ENCODE measurements at regions not wholly inside any gene's neighbourhood (a gene's known extent, or its start where the extent isn't known, plus 50 kb on each side); places are given as distances from the start of the nearest gene placed in this dataset.
"Not testable (repeated sequence)": the region's sequence is repeated elsewhere in the genome, so short reads cannot be mapped to it uniquely, and the experiment has no call there.

DNA sequence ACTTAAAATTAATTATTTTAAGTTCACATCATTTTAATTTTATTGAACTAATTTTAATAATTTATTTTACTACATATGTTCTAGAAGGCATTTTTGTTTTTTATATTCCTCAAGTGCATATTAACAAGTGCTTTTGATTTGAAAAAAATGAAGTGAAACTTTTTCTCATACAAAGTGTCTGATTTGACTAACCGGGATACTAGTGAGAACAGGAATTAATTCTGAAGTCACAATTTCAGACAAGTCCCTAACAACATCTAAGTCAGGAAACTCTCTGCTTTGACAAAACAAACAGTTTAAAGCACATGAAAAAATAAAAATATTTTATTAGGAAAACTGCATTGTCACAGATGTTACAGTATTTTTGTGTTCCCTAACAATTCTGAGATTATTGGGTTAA is 1166.3 kb upstream of the CITED2 start:
- no peak for DNase-seq

DNA sequence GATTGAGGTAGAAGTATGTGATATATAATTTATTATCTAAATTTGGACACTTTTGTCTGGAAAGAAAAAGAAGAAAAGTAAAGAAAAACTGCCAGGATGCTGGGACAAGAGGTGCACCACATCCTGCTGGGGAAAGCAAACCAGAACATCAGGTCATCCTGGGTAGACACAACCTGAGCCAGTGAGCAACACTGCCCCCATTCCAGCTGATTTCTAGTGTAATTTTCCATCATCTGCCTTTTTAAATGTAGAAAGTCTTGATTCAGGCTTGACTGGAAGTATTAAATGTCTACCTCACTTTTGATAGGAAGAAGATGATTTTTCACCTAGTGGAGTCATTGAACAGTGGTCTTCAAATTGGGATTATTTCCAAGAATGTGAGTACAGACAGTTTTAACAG is 1164.5 kb upstream of the CITED2 start:
- DNase-seq: no peak

DNA sequence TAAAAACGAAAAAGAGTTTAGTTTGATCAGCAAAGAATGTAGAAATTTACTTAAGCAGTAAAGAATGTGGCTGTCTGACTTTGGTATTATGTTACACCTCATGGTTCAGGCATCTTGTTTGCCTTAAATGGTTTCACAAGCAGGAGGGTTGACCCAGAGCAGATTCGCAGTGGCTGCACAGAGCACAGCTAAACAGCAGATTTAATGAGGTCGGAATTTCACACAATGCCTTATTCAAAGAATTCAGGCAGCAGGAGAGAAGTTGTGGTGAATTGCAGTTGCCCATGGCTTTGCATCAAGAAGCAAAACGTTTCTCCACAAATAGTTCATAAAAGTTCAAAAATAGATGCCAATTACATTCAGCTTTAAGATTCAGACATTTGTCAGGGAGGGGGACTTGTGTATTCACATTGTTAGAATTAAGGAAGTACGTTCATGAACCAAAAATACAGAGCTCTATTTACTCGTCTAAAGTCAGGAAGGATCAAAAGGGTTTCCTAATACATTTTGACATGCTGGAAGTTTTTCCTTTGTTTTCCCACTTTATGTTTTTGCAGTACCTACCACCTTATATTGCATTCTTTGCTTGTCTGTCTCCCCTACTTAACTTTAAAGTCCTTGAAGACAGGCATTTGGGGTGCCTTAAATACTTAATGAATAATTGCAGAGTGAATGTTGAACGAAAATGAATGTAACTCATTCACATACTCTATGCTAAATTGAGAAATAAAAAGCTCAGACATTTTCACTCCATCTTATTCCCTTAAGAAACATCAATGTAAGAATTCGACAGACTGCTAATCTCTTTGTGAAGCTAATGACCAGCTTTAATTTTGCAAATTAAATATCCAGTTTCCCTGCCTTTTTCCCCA is 1163.6 kb upstream of the CITED2 start:
- peak; percentile 12 to 15 for DNase-seq

DNA sequence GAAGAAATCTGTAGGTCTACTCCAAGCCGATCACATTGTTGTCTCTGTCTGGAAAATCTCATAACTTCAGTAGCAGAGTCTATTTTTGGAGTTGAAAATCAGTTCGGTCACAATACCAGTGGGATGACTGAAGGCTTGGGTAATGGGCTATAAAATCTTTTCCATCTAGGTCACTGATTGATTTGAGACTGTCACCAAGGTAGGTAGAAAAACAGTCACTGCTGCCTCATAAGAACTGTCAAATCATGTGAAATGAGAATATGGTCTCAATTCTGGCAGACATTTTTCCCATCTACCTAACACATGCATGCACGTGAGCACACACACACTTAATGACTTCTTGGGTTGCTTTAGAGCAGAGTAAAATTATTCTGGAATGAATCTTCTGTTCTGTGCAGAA is 1162.8 kb upstream of the CITED2 start:
- DNase-seq: no peak

DNA sequence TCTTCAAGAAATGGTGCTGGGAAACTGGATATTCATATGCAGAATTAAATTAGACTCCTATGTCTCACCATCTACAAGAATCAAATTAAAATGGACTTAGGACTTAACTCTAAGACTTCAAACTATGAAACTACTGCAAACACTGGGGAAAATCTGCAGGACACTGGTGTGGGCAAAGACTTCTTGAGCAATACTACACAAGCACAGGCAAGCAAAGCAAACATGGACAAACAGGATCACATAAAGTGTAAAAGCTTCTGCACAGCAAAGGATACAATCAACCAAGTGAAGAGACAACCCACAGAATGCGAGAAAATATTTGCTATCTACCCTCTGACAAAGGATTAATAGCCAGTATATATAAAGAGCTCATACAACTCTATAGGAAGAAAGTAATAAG is 1161.1 kb upstream of the CITED2 start:
- no peak for DNase-seq

DNA sequence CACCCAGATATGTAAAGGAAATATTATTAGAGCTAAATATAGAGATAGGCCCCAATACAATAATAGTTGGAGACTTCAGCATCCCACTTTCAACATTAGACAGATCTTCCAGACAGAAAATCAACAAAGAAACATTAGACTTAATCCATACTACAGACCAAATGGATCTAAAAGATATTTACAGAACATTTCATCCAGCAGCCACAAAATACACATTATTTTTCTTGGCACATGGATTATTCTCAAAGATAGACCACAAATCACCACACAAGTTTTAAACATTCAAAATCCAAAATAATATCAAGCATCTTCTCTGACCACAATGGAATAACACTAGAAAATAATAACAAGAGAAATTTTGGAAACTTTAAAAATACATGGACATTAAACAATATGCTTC is 1159.1 kb upstream of the CITED2 start:
- no peak for DNase-seq

DNA sequence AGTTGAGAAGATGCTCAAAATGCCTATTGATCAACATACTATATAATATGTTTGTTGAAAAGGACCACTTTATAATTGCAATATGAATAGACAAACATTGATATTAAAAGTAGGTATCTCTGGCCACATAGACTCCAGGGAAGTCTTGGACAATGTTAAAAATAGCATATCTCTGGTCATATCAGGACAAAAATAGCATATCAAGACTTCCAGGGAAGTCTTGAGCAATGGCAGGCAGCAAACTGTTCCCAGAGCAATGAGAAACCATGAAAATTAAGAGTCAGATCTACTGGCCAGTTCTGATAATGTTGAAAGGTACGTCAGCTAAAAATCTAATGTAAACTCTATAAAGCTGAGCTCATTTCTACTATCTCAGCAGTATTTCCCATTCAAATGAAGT is 1130.3 kb upstream of the CITED2 start:
- no peak for DNase-seq

DNA sequence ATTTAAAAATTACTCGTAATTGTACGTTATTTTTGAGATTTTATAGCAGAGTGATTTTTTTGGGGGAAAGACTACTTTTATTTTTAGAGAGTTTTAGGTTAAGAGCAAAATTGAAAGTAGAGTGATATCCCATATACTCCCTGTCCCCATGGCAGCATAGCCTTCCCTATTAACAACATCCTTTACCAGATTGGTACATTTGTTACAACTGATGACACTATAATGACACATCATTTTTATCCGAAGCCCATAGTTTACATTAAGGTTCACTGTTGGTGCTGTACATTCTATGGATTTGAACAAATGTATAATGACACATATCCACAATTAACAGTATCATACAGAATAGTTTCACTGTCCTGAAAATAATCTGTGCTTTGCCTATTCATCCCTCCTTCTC is 1126.4 kb upstream of the CITED2 start:
- DNase-seq: no peak

DNA sequence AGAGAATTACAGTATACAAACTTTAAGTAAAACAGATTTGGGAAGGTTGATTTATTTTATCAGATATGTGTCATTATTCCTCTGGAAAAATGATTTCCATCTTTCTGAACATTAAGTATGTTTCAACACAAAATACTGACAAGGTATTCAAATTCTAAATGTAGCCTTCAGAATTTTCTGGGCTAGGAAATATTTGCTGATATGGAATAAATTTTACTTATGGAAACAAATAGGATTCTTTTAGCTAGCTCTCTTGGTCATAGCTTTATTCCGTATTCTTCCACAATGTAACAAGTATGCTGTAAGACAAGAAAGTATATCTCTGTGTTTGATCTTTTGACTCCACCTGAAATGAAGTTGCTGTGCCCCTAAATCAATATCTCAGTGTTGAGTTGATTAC is 1125.2 kb upstream of the CITED2 start:
- no peak for DNase-seq

DNA sequence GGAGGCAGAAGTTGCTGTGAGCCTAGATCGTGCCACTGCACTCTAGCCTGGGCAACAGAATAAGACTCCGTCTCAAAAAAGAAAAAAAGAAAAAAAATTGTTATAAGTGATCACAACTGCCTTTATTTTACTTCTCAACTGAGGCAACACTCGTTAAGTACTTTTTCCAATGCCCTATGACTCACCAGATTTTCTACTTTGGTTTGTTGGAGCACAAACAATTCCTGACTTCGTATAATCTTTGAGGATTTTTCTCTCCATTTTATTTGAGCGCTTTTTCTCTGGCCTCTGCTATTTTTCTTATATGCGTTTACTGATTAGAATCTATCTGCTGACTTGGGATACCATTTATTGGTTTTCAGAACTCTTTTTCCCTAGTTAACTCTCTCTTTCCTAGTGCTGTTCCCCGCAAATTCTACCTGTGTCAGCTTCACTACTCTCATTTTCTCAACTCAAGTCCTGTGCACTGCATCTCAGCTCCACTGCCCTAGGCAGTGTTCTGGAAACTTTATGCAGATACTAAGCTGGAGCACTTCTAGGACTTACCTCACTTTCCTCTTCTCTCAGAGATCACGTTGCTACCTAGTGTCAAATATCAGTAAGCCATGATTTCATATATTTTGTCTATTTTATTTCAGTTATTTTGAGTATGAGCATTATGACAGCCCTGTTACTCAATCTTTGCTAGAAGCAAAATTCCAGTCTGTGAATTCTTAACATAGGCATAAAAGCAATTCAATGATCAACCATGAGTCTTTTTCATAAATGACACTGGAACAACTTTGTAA is 1120.1 kb upstream of the CITED2 start:
- DNase-seq: no peak

DNA sequence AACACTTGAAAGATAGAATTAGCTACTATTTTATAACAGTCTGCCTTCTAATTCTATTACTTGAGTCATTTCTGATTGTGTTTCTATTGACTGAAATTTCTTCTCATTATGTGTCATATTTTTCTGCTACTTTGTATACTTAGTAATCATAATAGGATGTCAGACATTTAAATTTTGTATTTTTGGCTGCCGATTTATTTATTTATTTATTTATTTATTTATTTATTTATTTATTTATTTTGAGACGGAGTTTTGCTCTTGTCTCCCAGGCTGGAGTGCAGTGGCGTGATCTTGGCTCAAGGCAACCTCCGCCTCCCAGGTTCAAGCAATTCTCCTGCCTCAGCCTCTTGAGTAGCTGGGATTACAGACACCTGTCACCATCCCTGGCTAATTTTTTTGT is 1119.0 kb upstream of the CITED2 start:
- DNase-seq: not testable (repeated sequence)

DNA sequence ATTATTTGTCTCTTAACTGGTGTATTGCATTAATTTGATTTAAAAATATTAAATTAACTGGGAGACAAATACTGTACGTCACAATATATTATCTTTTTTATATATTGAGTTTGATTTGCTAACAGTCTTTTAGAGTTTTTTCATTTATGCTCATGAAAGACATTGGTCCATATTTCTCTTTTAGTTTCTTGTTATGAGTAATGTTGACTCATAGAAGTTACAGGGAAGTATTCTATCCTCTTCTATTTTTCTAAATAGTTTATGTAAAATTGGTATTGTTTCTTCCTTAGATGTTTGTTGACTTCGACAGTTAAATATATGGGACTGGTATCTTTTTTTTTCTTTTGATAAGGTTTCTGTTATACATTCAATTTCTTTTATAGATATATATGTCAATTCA is 1115.6 kb upstream of the CITED2 start:
- DNase-seq: no peak

DNA sequence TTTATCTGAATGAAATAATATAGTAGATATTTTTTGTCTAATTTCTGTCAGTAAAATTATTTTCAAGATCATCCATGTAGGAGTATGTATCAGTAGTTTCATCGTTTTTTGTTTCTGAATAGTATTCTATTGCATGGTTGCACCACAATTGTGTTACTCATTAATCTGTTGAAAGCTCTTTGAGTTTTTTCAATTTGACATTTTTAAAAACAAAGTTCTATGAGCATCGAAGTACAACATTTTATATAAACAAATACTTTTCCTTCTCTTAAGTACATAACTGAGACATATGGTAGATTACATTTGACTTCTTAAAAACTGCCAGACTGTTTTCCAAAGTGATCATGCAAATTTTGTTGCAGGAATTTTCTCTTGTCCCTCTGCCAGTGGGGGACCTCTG is 1113.1 kb upstream of the CITED2 start:
- no peak for DNase-seq

DNA sequence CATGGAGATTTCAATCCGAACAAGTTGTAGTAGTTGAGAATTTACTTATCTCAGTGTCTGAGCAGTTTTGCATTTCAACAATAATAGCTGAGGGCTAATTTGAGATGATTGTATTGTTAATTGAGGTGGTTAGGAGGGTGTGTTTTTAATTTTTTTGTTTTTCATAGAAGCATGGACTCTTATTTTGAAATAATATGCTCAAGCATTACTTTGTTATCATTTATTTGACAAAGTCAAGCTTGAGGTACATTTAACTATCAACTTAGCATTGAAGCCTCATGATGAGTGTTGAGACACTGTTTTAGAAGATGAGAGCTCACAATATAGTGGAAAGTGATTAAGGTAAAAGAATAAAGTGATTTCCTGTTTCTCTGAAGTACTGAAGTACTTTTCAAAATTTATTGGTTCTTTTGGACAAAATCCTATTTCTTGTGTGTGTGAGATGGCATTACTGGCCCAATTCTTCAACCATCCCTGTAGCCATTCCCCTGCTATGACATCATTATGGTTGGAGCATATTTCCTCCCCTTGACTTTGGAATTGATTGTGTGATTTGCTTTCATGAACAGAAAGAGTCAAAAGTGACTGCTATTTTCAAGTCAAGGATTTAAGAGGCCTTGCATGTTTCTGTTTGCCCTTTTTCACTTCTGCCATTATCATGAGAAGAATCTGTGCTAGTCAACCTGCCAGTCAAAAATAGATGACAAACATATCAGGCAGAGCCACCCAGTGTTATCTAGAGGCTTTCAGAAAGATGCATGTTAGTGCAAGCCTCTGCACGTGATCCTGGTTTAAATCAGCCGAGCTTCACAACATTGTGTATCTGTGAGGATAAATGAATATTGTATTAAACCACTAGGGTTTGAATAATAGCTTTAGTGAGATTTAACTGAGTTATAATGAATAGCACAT is 1112.3 kb upstream of the CITED2 start:
- DNase-seq: no peak

DNA sequence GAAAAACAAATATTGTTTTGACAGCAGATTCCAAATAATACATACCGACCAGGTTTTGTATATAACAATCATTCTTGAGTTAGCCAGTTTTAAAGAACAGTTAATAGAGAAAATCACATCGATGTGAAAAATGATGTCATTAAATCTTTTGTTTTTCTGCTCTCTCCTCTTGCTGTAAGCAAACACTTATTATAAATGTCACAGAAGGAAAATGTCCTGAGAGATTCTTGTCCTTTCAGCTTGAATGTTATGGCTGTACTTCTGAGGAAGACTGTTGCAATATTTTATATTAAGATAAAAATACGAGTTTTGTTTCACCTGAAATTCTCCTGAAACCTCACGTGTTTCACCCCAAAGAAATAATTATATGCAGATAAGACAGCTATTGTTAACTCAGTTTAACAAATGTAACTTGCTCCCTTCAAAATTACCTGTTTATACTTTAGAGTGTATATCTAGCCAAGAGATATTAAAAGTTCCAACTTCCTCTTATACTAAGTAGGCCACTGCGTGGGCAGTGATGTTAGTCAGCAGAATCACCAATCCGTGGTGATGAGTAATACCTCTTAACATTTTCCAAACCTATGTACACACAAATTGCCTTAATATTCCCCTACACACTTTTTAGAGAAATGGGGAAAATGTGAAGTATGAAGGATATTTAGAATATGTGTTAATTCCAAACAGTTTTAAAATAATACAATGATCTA is 1111.4 kb upstream of the CITED2 start:
- no peak for DNase-seq

DNA sequence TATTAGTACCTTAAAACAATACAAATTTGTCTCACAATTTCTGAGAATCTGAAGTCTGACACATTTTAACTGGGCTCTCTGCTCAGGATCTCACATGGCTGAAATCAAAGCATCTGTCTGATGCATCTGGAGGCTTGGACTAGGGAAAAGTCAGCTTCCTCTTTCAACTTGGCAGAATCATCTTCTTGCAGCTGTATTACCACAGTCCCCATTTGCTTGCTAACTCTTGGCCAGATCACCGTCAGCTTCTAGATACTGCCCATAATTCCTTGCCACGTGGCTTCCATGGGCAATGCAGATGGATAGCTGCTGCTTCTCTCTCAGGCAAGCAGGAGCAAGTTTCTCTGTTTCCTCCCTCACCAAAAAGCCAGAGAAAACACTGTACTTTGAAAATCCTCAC is 1106.4 kb upstream of the CITED2 start:
- DNase-seq: peak; percentile 34 to 42

DNA sequence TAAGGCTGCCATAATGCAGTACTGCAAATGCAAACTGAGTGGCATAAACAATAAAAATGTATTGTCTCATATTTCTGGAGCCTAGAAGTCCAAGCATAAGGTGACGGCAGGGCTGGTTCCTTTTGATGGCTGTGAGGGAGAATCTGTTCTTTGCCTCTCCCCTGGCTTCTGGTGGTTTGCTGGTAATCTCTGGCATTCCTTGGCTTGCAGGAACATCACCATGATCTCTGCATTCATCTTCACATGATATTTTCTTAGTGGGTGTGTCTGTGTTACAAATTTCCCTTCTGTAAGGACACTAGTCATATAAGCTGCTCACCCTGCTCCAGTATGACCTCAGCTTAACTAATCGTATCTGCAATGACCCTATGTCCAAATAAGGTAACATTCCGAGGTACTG is 1104.2 kb upstream of the CITED2 start:
- DNase-seq: no peak

DNA sequence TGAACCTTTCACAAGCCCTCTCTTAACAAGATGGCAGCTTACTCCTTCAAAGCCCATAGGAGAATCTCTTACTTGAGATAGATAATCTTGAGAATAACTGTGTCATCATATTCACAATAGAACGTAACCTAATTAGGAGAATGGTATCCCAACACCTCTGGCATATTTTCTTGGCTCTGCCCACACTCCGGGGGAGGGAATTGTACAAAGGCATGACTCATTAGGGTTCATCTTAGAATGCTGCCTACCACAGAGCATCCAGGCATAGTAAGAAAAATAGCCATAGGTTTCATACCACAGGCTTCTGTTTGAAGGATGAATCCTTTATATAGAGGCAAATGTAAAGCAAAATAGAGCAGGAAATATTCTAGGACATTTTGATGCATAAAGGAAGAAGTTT is 1100.6 kb upstream of the CITED2 start:
- DNase-seq: no peak

DNA sequence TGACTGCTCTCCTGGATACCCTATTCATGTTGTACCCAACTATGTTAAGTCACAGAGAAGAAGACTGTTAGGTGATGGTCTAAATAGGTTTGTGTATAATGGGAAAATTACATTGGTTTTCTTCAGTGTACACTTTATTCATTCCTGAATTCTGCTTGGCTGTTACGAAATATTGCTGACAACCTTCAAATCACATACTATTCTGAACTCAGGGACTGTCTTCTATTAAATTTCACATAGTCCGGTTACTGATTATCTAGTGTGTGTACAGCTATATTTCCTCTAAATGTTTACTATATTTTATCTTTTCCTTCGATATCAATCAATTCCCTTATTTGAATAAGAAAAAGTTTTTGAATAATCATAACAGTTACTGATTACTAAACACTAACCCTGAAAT is 1090.3 kb upstream of the CITED2 start:
- DNase-seq: no peak

DNA sequence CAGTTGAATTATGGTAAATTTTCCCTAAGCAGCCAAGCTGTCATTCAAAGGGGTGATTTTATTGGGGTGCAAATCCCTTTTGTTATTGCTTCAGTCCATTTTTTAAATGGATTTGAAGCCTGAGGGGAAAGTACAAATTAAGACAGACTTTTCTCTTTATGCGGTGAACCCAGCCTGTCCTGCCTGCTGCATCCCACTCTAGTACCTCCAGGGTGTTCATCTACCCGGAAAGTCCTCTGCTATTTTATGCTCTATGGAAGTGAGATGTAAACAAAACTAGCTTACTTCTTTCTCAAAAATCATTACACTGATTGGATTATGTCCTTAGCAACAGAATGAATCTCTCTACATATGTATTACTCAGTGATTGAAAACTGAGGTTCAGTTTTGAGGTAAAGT is 1088.9 kb upstream of the CITED2 start:
- DNase-seq: no peak

DNA sequence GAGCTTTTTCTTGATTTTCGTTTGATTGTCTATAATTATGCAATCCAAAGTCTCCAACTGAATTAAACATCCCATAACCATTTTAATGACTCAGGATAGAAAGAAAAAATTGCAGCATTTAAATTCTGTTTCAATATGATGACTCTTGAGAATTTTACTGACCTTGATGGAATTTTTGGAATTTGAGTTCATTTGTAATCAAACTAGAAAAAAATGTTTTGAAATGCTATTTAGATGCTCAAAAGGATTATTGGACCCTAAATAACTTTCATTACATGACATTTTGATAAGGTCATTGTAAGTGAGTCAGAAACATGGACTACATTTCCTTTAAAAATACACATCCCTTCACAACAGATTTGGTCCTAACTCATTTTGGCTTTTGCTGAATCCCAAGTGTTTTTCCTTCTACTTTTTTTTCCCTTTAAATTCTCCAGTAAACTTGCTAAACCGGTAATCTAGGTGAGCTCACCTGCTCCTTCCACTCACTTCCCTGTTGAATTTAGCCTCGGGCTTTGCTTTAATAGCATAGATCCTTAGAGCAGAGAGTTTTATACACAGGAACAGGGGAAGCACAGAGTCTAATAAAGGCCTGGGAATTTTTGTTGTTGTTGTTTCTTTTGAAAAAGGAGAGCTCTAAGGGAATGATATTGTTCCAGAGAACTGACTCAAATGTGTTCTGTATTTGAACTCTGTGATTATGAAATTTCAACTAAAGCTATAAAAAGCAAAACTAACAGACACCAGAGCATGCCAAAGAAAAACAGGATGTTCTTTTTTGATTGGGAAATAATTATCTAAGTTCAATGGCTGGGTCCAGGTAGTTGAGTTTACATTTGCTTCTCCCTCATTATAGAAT is 1088.2 kb upstream of the CITED2 start:
- peak; percentile 28 to 43 for DNase-seq
